GM12878 (cell line): ENCODE measurements at regions not wholly inside any gene's neighbourhood (a gene's known extent, or its start where the extent isn't known, plus 50 kb on each side); places are given as distances from the start of the nearest gene placed in this dataset.

ENCODE experiments used
- ATAC-seq: fragments of 200-7000 bp; cut with Tn5 transposase; 3 replicates; pipeline ENCODE4 v1.9.1; 2020; ENCODE audit warnings: mild to moderate bottlenecking, moderate library complexity
- BruUV-seq: library from RNA; stranded (reverse); fragments of 400-500 nt; replicated peaks from 2 replicates; lab custom pipeline; 2021; lab: Mats Ljungman, UMichigan
- CTCF ChIA-PET: fragments of 300-600 bp; sonication (Branson Sonifier 250); formaldehyde crosslinking; extraction: SDS; loops from one replicate; lab custom pipeline; 2021; ENCODE audit warnings: inconsistent platforms; lab: Yijun Ruan, JAX
- POLR2A ChIA-PET: fragments of 350-600 bp; formaldehyde crosslinking; extraction: SDS; loops from one replicate; lab custom pipeline; 2021; ENCODE audit warnings: inconsistent platforms; lab: Charles Lee
- RAD21 ChIA-PET: fragments of 300-600 bp; sonication (Branson Sonifier 250); formaldehyde crosslinking; loops from one replicate; lab custom pipeline; 2023; ENCODE audit warnings: antibody characterized with exemption; ENCODE audit not compliant: unreplicated experiment; lab: Charles Lee
- SMC1A ChIA-PET: fragments of 300-600 bp; sonication (Branson Sonifier 250); formaldehyde crosslinking; loops from one replicate; lab custom pipeline; 2023; ENCODE audit not compliant: unreplicated experiment, uncharacterized antibody; lab: Charles Lee
- DNase-seq: peaks from one replicate; pipeline ENCODE4 v3.0.0-alpha.2; 2011; ENCODE audit warnings: low read depth, low spot score
- FAIRE-seq: peaks from 3 replicates; lab custom pipeline; 2011; peaks lifted over from hg19 to GRCh38; lab: Jason Lieb, UNC
- H2AFZ ChIP-seq: 2 replicates; pipeline ENCODE4 v1.6.0; 2011; ENCODE audit warnings: low read depth, low read length, control low read depth; ENCODE audit not compliant: control insufficient read depth
- H3K27ac ChIP-seq: 2 replicates; pipeline ENCODE4 v1.5.1; 2011; ENCODE audit warnings: control low read depth; ENCODE audit not compliant: control insufficient read depth, insufficient read depth
- H3K27me3 ChIP-seq, 2 experiments: replicated peaks in 1 of 2; 2 replicates each; pipeline versions ENCODE4 v1.6.0 to v1.6.1; 2011; ENCODE audit warnings: low read length in 1 of 2; ENCODE audit not compliant: control insufficient read depth in 2 of 2, insufficient read depth in 2 of 2
- H3K36me3 ChIP-seq, 2 experiments: 2 replicates each; pipeline ENCODE4 v1.5.1; 2011; ENCODE audit warnings: low read length in 1 of 2; ENCODE audit not compliant: control insufficient read depth in 2 of 2, insufficient read depth in 2 of 2
- H3K4me1 ChIP-seq: 2 replicates; pipeline ENCODE4 v1.6.1; 2011; ENCODE audit warnings: mild to moderate bottlenecking, low read length, moderate library complexity, mixed read lengths; ENCODE audit not compliant: control insufficient read depth, insufficient read depth
- H3K4me2 ChIP-seq: 2 replicates; pipeline ENCODE4 v1.6.0; 2011; ENCODE audit warnings: control low read depth; ENCODE audit not compliant: control insufficient read depth, insufficient read depth
- H3K4me3 ChIP-seq: fragments of 200-600 bp; sonication (generic); 2 replicates; pipeline ENCODE4 v1.5.1; 2016
- H3K79me2 ChIP-seq: 2 replicates; pipeline ENCODE4 v1.6.0; 2011; ENCODE audit warnings: low read length; ENCODE audit not compliant: control insufficient read depth, insufficient read depth
- H3K9ac ChIP-seq: 2 replicates; pipeline ENCODE4 v1.8.0; 2011; ENCODE audit warnings: low read length, control low read depth, mixed read lengths; ENCODE audit not compliant: control insufficient read depth, insufficient read depth
- H3K9me3 ChIP-seq: replicated peaks from 3 replicates; pipeline ENCODE4 v1.5.1; 2011; ENCODE audit warnings: mild to moderate bottlenecking, low read length; ENCODE audit not compliant: control insufficient read depth, insufficient read depth
- H4K20me1 ChIP-seq: 2 replicates; pipeline ENCODE4 v1.6.0; 2011; ENCODE audit not compliant: control insufficient read depth, insufficient read depth
- BCLAF1 ChIP-seq: fragments of 450-650 bp; IDR thresholded peaks from 2 replicates; pipeline ENCODE4 v1.6.1; 2017; ENCODE audit warnings: antibody characterized with exemption, mild to moderate bottlenecking, moderate library complexity
- CREM ChIP-seq: IDR thresholded peaks from 2 replicates; pipeline ENCODE4 v1.6.1; 2014; ENCODE audit warnings: antibody characterized with exemption, low read depth
- ELK1 ChIP-seq: IDR thresholded peaks from 2 replicates; pipeline ENCODE4 v1.6.1; 2012; ENCODE audit warnings: low read depth, low read length, improper control_type of control experiment
- IKZF1 ChIP-seq: fragments of 450-650 bp; conservative IDR thresholded peaks from 2 replicates; pipeline ENCODE4 v1.6.1; 2017; ENCODE audit warnings: antibody characterized with exemption, mild to moderate bottlenecking
- NFIC ChIP-seq: IDR thresholded peaks from 2 replicates; pipeline ENCODE4 v1.6.1; 2012; ENCODE audit warnings: low read depth, mild to moderate bottlenecking, inconsistent platforms, low read length, moderate library complexity
- PAX5 ChIP-seq: IDR thresholded peaks from 2 replicates; pipeline ENCODE4 v1.6.1; 2011; ENCODE audit warnings: low read depth, low read length, borderline replicate concordance
- SUZ12 ChIP-seq: fragments of 200-600 bp; sonication (generic); IDR thresholded peaks from one replicate; pipeline ENCODE4 v1.6.1; 2018; ENCODE audit warnings: antibody characterized with exemption, mild to moderate bottlenecking; ENCODE audit not compliant: unreplicated experiment
- TCF3 ChIP-seq: IDR thresholded peaks from 2 replicates; pipeline ENCODE4 v1.6.1; 2012; ENCODE audit warnings: low read depth, mild to moderate bottlenecking, low read length, borderline replicate concordance; ENCODE audit not compliant: insufficient read depth
- ZBED1 ChIP-seq: IDR thresholded peaks from 2 replicates; pipeline ENCODE4 v1.6.1; 2016; ENCODE audit warnings: borderline replicate concordance
- ZBTB40 ChIP-seq: fragments of 450-650 bp; IDR thresholded peaks from 2 replicates; pipeline ENCODE4 v1.6.1; 2016; ENCODE audit warnings: mild to moderate bottlenecking, moderate library complexity, borderline replicate concordance
- WGBS: methylation state at CpG from one replicate; pipeline ENCODE4 v1.1.6; 2016; ENCODE audit warnings: low lambda C conversion rate; ENCODE audit not compliant: insufficient replicate concordance, insufficient coverage; ENCODE audit errors: missing lambda C conversion rate; 5-methylcytosine and 5-hydroxymethylcytosine counted together
- in situ Hi-C: fragments of 300-500 bp; cut with MboI; formaldehyde crosslinking; loops from 9 replicates; pipeline ENCODE4 v1.14.3; 2018; ENCODE audit warnings: mixed read lengths
- intact Hi-C: fragments of 100-400 bp; cut with micrococcal nuclease; formaldehyde crosslinking; loops from one replicate; pipeline ENCODE4 v1.14.2; 2022; ENCODE audit not compliant: unreplicated experiment

- in situ Hi-C loops: no loop called here
- Histone ChIP-seq H3K27ac (no peak overlapping the region), H3K4me3 (no peak overlapping the region), H4K20me1 (no peaks in the 10 kb centered on the region), H3K9ac (no peak overlapping the region), H3K4me2 (no peak overlapping the region), H2AFZ (no peak overlapping the region), H3K79me2 (no peaks in the 10 kb centered on the region), H3K9me3 (no peaks in the 10 kb centered on the region), H3K4me1 (no peaks in the 10 kb centered on the region), H3K36me3 (no peaks in the 10 kb centered on the region), H3K27me3 (no peaks in the 10 kb centered on the region)
- ChIA-PET SMC1A (no interaction called here), POLR2A (no interaction called here), CTCF (no interaction called here), RAD21 (interaction anchor here (0.7 kb wide), 1 partner anchor 1027 kb away, joined by 3 read pairs; no protein-coding TSS in a partner anchor)
- FAIRE-seq (no peak), DNase-seq (no peak), ATAC-seq (no peak)
- 34% methylated on average over 5 of the region's 5 CpGs for WGBS
- no TSS peak for BruUV-seq
- intact Hi-C loops: no loop called here
- no peak for TF ChIP-seq BCLAF1
- TF ChIP-seq ZBED1: no peak
- TF ChIP-seq PAX5: no peak
- no peak for TF ChIP-seq NFIC
- TF ChIP-seq ELK1: no peak
- no peak for TF ChIP-seq SUZ12
- no peak for TF ChIP-seq CREM
- no peak for TF ChIP-seq IKZF1
- TF ChIP-seq ZBTB40: no peak
- TF ChIP-seq TCF3: no peak
Observed at GRCh38 chr12:17371491-17372215, 718.3 kb downstream of the RERGL start.
